GM23248 (cell line): ENCODE measurements at regions not wholly inside any gene's neighbourhood (a gene's known extent, or its start where the extent isn't known, plus 50 kb on each side); places are given as distances from the start of the nearest gene placed in this dataset.

Experiments
- DNase-seq: peaks from one replicate; pipeline ENCODE4 v3.0.0-alpha.2; 2015
- H2AFZ ChIP-seq: fragments of 200-600 bp; sonication (generic); 2 replicates; pipeline ENCODE4 v1.6.1; 2016; ENCODE audit warnings: antibody characterized with exemption
- H3F3A ChIP-seq: fragments of 200-600 bp; sonication (generic); 2 replicates; pipeline ENCODE4 v1.6.1; 2016; ENCODE audit warnings: mild to moderate bottlenecking, antibody characterized with exemption, mixed run types; ENCODE audit not compliant: insufficient read depth
- H3K27ac ChIP-seq: fragments of 200-600 bp; sonication (generic); 2 replicates; pipeline ENCODE4 v1.5.1; 2016; ENCODE audit warnings: mild to moderate bottlenecking
- H3K27me3 ChIP-seq: fragments of 200-600 bp; sonication (generic); replicated peaks from 2 replicates; pipeline ENCODE4 v1.6.1; 2016; ENCODE audit warnings: mild to moderate bottlenecking; ENCODE audit not compliant: insufficient read depth
- H3K36me3 ChIP-seq: fragments of 200-600 bp; sonication (generic); 2 replicates; pipeline ENCODE4 v1.6.1; 2016; ENCODE audit warnings: low read depth, mild to moderate bottlenecking
- H3K4me1 ChIP-seq: fragments of 200-600 bp; sonication (generic); 2 replicates; pipeline ENCODE4 v1.6.1; 2016; ENCODE audit warnings: mild to moderate bottlenecking; ENCODE audit not compliant: insufficient read depth
- H3K4me2 ChIP-seq: fragments of 200-600 bp; sonication (generic); one replicate; pipeline ENCODE4 v1.6.1; 2016; ENCODE audit warnings: mild to moderate bottlenecking; ENCODE audit not compliant: unreplicated experiment
- H3K4me3 ChIP-seq: fragments of 200-600 bp; sonication (generic); 2 replicates; pipeline ENCODE4 v1.5.1; 2016; ENCODE audit warnings: mild to moderate bottlenecking
- H3K79me2 ChIP-seq: fragments of 200-600 bp; sonication (generic); 2 replicates; pipeline ENCODE4 v1.6.1; 2016; ENCODE audit warnings: mild to moderate bottlenecking; ENCODE audit not compliant: insufficient read depth
- H3K9ac ChIP-seq: fragments of 200-600 bp; sonication (generic); 2 replicates; pipeline ENCODE4 v1.6.1; 2016; ENCODE audit warnings: mild to moderate bottlenecking
- H3K9me2 ChIP-seq: fragments of 200-600 bp; sonication (generic); 2 replicates; pipeline ENCODE4 v1.6.1; 2016; ENCODE audit warnings: mixed run types, mild to moderate bottlenecking, moderate library complexity; ENCODE audit not compliant: insufficient read depth
- H3K9me3 ChIP-seq: fragments of 200-600 bp; sonication (generic); one replicate; pipeline ENCODE4 v1.6.1; 2017; ENCODE audit warnings: low read depth
- H4K20me1 ChIP-seq: fragments of 200-600 bp; sonication (generic); 2 replicates; pipeline ENCODE4 v1.6.0; 2016; ENCODE audit not compliant: insufficient read depth
- EZH2 ChIP-seq: fragments of 200-600 bp; sonication (generic); IDR thresholded peaks from 2 replicates; pipeline ENCODE4 v1.6.1; 2018; ENCODE audit warnings: antibody characterized with exemption, mild to moderate bottlenecking; ENCODE audit not compliant: insufficient read depth, poor library complexity, severe bottlenecking
- EZH2phosphoT487 ChIP-seq: fragments of 200-600 bp; sonication (generic); IDR thresholded peaks from 2 replicates; pipeline ENCODE4 v1.6.1; 2018; ENCODE audit warnings: antibody characterized with exemption, moderate library complexity, mild to moderate bottlenecking, low read depth; ENCODE audit not compliant: insufficient read depth
- WGBS, 2 experiments: methylation state at CpG; one replicate each; pipeline ENCODE4 v1.1.6; 2015 to 2017; ENCODE audit warnings: low lambda C conversion rate in 2 of 2, low coverage in 1 of 2; ENCODE audit errors: missing lambda C conversion rate in 2 of 2; 5-methylcytosine and 5-hydroxymethylcytosine counted together
- in situ Hi-C: fragments of 300-500 bp; cut with MboI; formaldehyde crosslinking; loops from 2 replicates; pipeline ENCODE4 v1.15.0; 2020

- Histone ChIP-seq H4K20me1 (no peaks in the 10 kb centered on the region), H3K27ac (no peak overlapping the region), H3F3A (peaks cover 6% of the 10 kb centered on the region; the same call in 1 of the 2 replicates), H3K4me1 (peaks cover 8% of the 10 kb centered on the region; the same call in 1 of the 2 replicates), H3K4me2 (no peak overlapping the region), H3K9me3 (no peaks in the 10 kb centered on the region), H3K79me2 (no peaks in the 10 kb centered on the region), H3K36me3 (no peaks in the 10 kb centered on the region), H3K9me2 (no peaks in the 10 kb centered on the region), H2AFZ (no peak overlapping the region), H3K9ac (no peak overlapping the region), H3K27me3 (no peaks in the 10 kb centered on the region), H3K4me3 (no peak overlapping the region)
- in situ Hi-C loops: no loop called here
- 89 to 93% methylated on average over 1 of the region's 1 CpG for WGBS, 2 experiments
- TF ChIP-seq EZH2 (no peak), EZH2phosphoT487 (no peak)
- DNase-seq: no peak
These were observed 264.3 kb downstream of the ENC1 start for GRCh38 chr5:74376187-74376586.

GRCh38 chr5:74375271-74375670 is 265.3 kb downstream of the ENC1 start:
- Histone ChIP-seq H3K9ac (no peak overlapping the region), H3K79me2 (no peaks in the 10 kb centered on the region), H4K20me1 (no peaks in the 10 kb centered on the region), H3K27me3 (no peaks in the 10 kb centered on the region), H3K36me3 (no peaks in the 10 kb centered on the region), H3K4me3 (no peak overlapping the region), H3K9me3 (no peaks in the 10 kb centered on the region), H3F3A (peaks cover 6% of the 10 kb centered on the region; the same call in 1 of the 2 replicates), H3K27ac (no peak overlapping the region), H3K4me2 (no peak overlapping the region), H2AFZ (no peak overlapping the region), H3K9me2 (no peaks in the 10 kb centered on the region), H3K4me1 (peaks cover 8% of the 10 kb centered on the region; the same call in 1 of the 2 replicates)
- no peak for DNase-seq
- TF ChIP-seq EZH2 (no peak), EZH2phosphoT487 (no peak)
- 70 to 81% methylated on average over 2 of the region's 2 CpGs for WGBS, 2 experiments
- in situ Hi-C loops: no loop called here

DNA sequence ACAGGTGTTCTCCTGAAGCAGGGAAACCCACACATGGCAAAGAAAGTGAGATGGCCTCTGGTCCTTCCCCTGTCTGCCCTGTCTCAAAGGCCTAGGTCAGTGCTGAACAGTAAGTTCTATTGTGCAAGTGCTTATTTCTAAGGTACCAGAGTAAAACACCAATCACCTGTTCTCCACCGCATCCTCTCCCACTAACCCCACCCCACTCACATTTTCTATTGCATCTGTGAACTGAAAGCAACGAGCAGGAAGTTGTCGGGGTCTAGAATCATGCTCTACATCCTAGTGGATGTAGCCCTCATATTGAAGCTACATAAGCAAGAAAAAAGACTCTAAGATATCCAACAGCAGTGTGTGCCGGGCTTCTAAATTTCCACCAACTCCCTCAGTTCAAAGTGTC is 265.9 kb downstream of the ENC1 start:
- WGBS, 2 experiments: 84 to 88% methylated on average over 4 of the region's 4 CpGs
- no peak for DNase-seq
- H3K27ac ChIP-seq: no peak overlapping the region
- H3K9ac ChIP-seq: no peak overlapping the region
- TF ChIP-seq EZH2: no peak
- no peak for TF ChIP-seq EZH2phosphoT487
- H3K4me2 ChIP-seq: no peak overlapping the region
- no peaks in the 10 kb centered on the region for H3K36me3 ChIP-seq
- H3K27me3 ChIP-seq: no peaks in the 10 kb centered on the region
- H3K4me3 ChIP-seq: no peak overlapping the region
- no peaks in the 10 kb centered on the region for H3K9me2 ChIP-seq
- no peaks in the 10 kb centered on the region for H3K79me2 ChIP-seq
- in situ Hi-C loops: no loop called here
- no peak overlapping the region for H2AFZ ChIP-seq
- H3F3A ChIP-seq: peaks cover 6% of the 10 kb centered on the region; the same call in 1 of the 2 replicates
- H4K20me1 ChIP-seq: no peaks in the 10 kb centered on the region
- no peaks in the 10 kb centered on the region for H3K9me3 ChIP-seq
- peaks cover 8% of the 10 kb centered on the region; the same call in 1 of the 2 replicates for H3K4me1 ChIP-seq

GRCh38 chr5:74373076-74373475 is 267.5 kb downstream of the ENC1 start:
- no peaks in the 10 kb centered on the region for H3K9me3 ChIP-seq
- H2AFZ ChIP-seq: no peak overlapping the region
- no peaks in the 10 kb centered on the region for H3K79me2 ChIP-seq
- no peaks in the 10 kb centered on the region for H3K9me2 ChIP-seq
- TF ChIP-seq EZH2 (no peak), EZH2phosphoT487 (no peak)
- no peak for DNase-seq
- no peaks in the 10 kb centered on the region for H3K36me3 ChIP-seq
- no peak overlapping the region for H3K27ac ChIP-seq
- WGBS, 2 experiments: 34 to 44% methylated on average over 1 of the region's 1 CpG
- H3K9ac ChIP-seq: no peak overlapping the region
- no peaks in the 10 kb centered on the region for H4K20me1 ChIP-seq
- no peak overlapping the region for H3K4me2 ChIP-seq
- no peak overlapping the region for H3K4me3 ChIP-seq
- H3K27me3 ChIP-seq: no peaks in the 10 kb centered on the region
- in situ Hi-C loops: no loop called here
- no peaks in the 10 kb centered on the region for H3F3A ChIP-seq
- 0 out of 2 replicates have a peak, but pooled peaks cover under 1% of the 10 kb centered on the region for H3K4me1 ChIP-seq

GRCh38 chr5:74372502-74373064 is 267.9 kb downstream of the ENC1 start:
- Histone ChIP-seq H3K4me2 (no peak overlapping the region), H3K27ac (no peak overlapping the region)

More at GRCh38 chr5:74372502-74373064, 267.9 kb downstream of the ENC1 start:
- no peak overlapping the region for H3K9ac ChIP-seq
- no peaks in the 10 kb centered on the region for H3K27me3 ChIP-seq
- no peaks in the 10 kb centered on the region for H3K36me3 ChIP-seq
- H2AFZ ChIP-seq: no peak overlapping the region
- no peaks in the 10 kb centered on the region for H3K79me2 ChIP-seq
- no peak for TF ChIP-seq EZH2phosphoT487
- TF ChIP-seq EZH2: no peak
- H3K4me1 ChIP-seq: no peaks in the 10 kb centered on the region
- no peaks in the 10 kb centered on the region for H4K20me1 ChIP-seq
- in situ Hi-C loops: no loop called here
- no peaks in the 10 kb centered on the region for H3F3A ChIP-seq
- H3K9me3 ChIP-seq: no peaks in the 10 kb centered on the region
- no peaks in the 10 kb centered on the region for H3K9me2 ChIP-seq
- DNase-seq: no peak
- no peak overlapping the region for H3K4me3 ChIP-seq
- 87 to 92% methylated on average over 5 of the region's 5 CpGs for WGBS, 2 experiments
